DMS153 treated with DMSO at 0.1 percent for 48 hours (cell line): ENCODE measurements at regions not wholly inside any gene's neighbourhood (a gene's known extent, or its start where the extent isn't known, plus 50 kb on each side); places are given as distances from the start of the nearest gene placed in this dataset.

Experiments
- DNase-seq: peaks from one replicate; lab custom pipeline; 2025; ENCODE audit not compliant: unreplicated experiment; lab: John Stamatoyannopoulos, UW

GRCh38 chr10:71042699-71043098 is 154.3 kb upstream of the PCBD1 start:
- DNase-seq = no peak

GRCh38 chr10:71043858-71044257 is 155.5 kb upstream of the PCBD1 start:
- no peak for DNase-seq

- DNase-seq = no peak
These were observed 156.4 kb upstream of the PCBD1 start for GRCh38 chr10:71044720-71045119.

GRCh38 chr10:71045204-71045809 is 156.9 kb upstream of the PCBD1 start:
- DNase-seq = no peak

GRCh38 chr10:71045936-71046335 is 157.6 kb upstream of the PCBD1 start:
- no peak for DNase-seq

GRCh38 chr10:71046747-71047146 is 158.4 kb upstream of the PCBD1 start:
- no peak for DNase-seq

GRCh38 chr10:71048971-71049615 is 160.7 kb upstream of the PCBD1 start:
- DNase-seq = no peak

GRCh38 chr10:71049994-71050393 is 161.6 kb upstream of the PCBD1 start:
- DNase-seq = no peak

GRCh38 chr10:71052076-71052660 is 160.2 kb upstream of the UNC5B start:
- DNase-seq = no peak

- DNase-seq = no peak
These were observed 159.7 kb upstream of the UNC5B start for GRCh38 chr10:71052708-71053107.

- no peak for DNase-seq
These were observed 159.0 kb upstream of the UNC5B start for GRCh38 chr10:71053169-71053895.

GRCh38 chr10:71058308-71058707 is 154.1 kb upstream of the UNC5B start:
- no peak for DNase-seq

- no peak for DNase-seq
These were observed 153.1 kb upstream of the UNC5B start for GRCh38 chr10:71059054-71059818.

- DNase-seq = no peak
These were observed 152.4 kb upstream of the UNC5B start for GRCh38 chr10:71059943-71060342.

GRCh38 chr10:71060476-71061426 is 151.6 kb upstream of the UNC5B start:
- no peak for DNase-seq

GRCh38 chr10:71061472-71061871 is 150.9 kb upstream of the UNC5B start:
- no peak for DNase-seq

- DNase-seq = no peak
These were observed 150.2 kb upstream of the UNC5B start for GRCh38 chr10:71062156-71062555.

- DNase-seq = no peak
These were observed 149.0 kb upstream of the UNC5B start for GRCh38 chr10:71063401-71063800.

GRCh38 chr10:71064413-71065118 is 147.8 kb upstream of the UNC5B start:
- no peak for DNase-seq

GRCh38 chr10:71065659-71066058 is 146.7 kb upstream of the UNC5B start:
- DNase-seq = no peak
